SW480 (cell line): ENCODE measurements at regions not wholly inside any gene's neighbourhood (a gene's known extent, or its start where the extent isn't known, plus 50 kb on each side); places are given as distances from the start of the nearest gene placed in this dataset.
A peak's percentile ranks its signal among the peaks of the same experiment; 100 is the strongest.
"Not testable (repeated sequence)": the region's sequence is repeated elsewhere in the genome, so short reads cannot be mapped to it uniquely, and the experiment has no call there.

Experiments used
- DNase-seq: peaks from one replicate; pipeline ENCODE4 v3.0.0-alpha.2; 2016; ENCODE audit warnings: low spot score

- not testable (repeated sequence) for DNase-seq
Measured at GRCh38 chr4:142897518-142897917, 51.4 kb upstream of the INPP4B start.

GRCh38 chr4:142900622-142901021, 54.5 kb upstream of the INPP4B start:
- DNase-seq, result no peak

GRCh38 chr4:142901166-142901662, 55.1 kb upstream of the INPP4B start:
- DNase-seq, result no peak

DNA sequence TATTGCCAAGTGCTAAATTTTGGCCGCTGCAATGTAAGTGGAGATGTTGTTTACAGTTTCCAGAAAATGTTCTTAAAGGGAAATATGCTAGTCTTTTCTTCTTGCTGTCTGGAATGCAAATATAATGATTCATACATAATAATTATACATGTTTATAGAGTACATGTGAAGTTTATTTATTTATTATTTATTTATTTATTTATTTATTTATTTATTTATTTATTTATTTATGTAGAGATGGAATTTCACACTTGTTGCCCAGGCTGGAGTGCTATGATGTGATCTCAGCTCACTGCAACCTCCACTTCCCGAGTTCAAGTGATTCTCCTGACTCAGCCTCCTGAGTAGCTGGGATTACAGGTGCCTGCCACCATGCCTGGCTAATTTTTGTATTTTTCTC, 57.5 kb upstream of the INPP4B start:
- not testable (repeated sequence) for DNase-seq

- no peak for DNase-seq
Measured at GRCh38 chr4:142909908-142910307, 63.8 kb upstream of the INPP4B start.

- no peak for DNase-seq
Measured at GRCh38 chr4:142913034-142913433, 66.9 kb upstream of the INPP4B start.

DNA sequence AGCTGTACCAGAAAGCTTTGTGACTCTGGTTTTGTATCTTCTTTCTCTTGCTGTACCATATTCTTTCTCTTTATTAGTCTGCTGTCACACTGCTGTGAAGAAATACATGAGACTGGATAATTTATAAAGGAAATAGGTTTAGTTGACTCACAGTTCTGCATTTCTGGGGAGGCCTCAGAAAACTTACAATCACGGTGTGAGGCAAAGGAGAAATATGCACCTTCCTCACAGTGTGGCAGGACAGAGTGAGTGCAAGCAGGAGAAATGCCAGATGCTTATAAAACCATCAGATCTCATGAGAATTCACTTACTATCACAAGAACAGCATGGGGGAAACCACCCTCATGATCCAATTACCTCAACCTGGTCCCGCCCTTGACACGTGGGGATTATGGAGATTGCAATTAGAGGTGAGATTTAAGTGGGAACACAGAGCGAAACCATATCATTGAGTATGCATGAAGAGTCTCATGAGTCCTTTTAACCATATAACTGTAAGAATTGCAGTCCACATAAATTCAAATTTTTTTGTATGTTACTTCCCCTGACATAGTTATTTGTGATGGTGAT, 67.4 kb upstream of the INPP4B start:
- no peak for DNase-seq

GRCh38 chr4:142917678-142918077, 71.6 kb upstream of the INPP4B start:
- DNase-seq, result no peak

GRCh38 chr4:142922720-142923119, 76.6 kb upstream of the INPP4B start:
- no peak for DNase-seq

DNA sequence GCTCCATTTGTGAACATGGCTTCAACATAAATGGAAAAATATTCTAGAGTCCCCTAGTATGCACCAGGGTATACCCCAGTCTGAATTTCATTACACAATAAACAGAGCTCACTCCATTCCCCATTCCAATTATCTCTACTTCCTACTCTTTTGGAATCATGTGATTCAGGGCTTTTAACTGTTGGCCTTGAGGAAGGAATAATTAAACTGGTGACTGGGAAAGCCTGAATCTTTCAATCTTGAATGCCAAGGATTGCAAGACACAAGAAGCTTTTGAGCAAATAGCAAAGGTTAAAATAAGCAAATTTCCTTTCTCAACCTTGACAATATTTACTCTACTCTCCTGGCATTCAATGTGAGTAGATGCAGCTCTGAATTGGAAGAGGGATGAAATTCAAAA, 77.5 kb upstream of the INPP4B start:
- DNase-seq, result no peak

- no peak for DNase-seq
Measured at GRCh38 chr4:142925161-142925560, 79.1 kb upstream of the INPP4B start.

- no peak for DNase-seq
Measured at GRCh38 chr4:142927721-142928120, 81.6 kb upstream of the INPP4B start.

DNA sequence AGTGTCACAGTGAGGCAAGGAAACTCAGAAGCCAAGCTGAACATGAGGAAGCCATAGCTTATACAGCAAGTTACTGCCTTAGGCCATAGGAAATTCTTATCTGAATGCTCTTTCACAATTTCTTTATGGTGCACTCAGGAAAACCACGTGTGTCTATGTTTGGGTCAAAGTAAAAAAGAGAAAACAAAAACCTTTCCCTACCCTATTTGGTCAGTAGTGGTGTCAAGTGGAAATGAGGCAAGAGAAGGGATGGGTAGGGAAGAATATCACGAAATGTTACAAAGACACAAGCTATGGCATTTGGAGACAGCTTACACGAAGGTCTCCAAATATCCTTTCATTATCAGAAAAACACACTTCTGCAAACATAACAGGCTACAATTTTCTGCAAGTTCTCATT, 83.4 kb upstream of the INPP4B start:
- no peak for DNase-seq

- DNase-seq, result no peak
Measured at GRCh38 chr4:142933207-142933606, 87.1 kb upstream of the INPP4B start.

- no peak for DNase-seq
Measured at GRCh38 chr4:142940425-142941330, 94.6 kb upstream of the INPP4B start.

DNA sequence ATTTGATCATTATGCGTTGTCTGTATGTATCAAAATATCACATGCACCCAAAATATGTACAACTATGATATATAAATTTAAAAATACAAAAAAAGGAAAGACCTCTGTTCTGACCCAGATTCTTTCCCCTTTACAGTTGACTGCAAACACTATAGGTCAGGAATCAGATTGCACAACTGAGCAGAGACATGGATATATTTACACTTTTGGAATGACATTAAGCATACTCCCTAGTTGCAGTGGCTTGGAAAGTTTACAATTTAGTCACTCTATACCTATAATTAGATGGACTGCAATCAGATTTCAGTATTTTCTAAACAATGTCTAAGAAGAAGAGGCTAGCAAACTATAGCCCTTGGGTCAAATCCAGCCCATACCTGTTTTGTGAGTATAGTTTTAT, 98.5 kb upstream of the INPP4B start:
- DNase-seq, result no peak

DNA sequence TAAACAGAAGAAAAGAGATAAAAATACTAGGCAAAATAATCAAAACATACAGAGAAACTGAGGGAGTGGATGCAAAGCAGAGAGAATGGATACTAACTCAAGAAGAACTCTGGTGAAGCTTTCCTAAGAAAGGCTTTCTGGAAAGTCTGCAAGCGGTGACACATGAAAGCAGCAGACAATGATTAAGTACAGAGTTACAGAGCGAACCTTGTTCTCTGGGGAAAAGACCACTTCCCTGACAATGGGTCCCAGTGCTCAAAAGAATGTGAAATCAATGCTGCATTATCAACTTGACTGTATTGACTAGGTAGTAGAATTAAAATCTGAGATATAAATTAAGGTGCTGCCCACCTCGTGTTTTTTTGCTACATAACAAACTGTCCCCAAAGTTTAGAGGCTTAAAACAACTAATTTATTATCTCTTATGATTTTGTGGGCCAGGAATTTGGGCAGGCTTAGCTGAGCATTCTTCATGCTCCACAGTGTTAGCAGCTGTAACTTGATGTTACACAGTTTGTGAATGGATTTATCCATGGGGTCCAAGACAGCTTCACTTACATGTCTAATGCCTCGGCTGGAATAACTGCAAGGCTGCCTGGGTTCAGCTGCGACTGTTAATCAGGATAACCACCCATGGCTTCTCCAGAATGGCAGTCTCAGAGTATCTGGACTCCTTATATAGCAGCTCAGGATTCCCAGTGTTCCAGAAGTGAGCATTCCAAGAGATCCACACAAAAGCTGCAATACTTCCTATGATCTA, 106.9 kb upstream of the INPP4B start:
- DNase-seq, result no peak

GRCh38 chr4:142954415-142954814, 108.3 kb upstream of the INPP4B start:
- DNase-seq, result no peak

DNA sequence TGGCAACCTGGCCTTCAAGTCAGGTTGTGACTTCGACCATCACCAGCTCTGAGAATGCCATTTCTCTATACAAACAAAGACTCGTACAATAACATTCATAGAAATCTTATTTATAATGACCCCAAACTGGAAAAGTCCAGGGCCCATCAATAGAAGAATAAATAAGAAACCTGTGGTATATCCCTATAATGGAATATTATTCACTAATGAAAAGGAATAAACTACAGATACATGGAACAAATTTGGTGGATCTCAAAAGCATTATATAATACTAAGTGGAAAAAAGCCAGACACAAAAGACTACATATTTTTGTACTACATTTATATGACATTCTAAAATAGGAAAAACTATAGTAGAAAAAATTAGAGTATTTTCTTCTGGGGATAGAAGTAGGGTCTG, 109.4 kb upstream of the INPP4B start:
- DNase-seq, result no peak

DNA sequence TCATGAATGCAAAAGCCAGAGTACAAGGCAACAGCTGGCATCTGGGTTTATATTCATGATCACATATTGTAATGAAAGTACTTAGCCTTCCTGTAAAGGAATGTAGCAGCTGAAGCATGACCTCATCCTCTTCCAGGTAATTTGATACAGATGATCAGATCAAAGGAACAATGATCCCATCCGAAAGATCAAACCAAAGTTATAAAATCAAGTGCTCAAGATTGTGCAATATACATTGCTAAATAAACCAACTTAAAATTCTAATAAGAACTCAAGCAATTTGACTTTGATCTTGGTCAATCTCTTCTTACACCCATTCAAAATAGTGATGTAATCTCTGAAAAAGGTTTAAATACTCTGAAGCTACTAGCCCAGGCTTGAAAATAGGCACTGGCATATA, 113.1 kb upstream of the INPP4B start:
- peak; percentile 89 for DNase-seq

- no peak for DNase-seq
Measured at GRCh38 chr4:142960126-142960525, 114.0 kb upstream of the INPP4B start.

GRCh38 chr4:142960867-142961644, 115.0 kb upstream of the INPP4B start:
- DNase-seq, result no peak
